Panc1 (cell line): ENCODE measurements at regions not wholly inside any gene's neighbourhood (a gene's known extent, or its start where the extent isn't known, plus 50 kb on each side); places are given as distances from the start of the nearest gene placed in this dataset.

Experiments used
- POLR2AphosphoS5 ChIP-seq: IDR thresholded peaks from 2 replicates; pipeline ENCODE4 v1.6.1; 2012; ENCODE audit warnings: mild to moderate bottlenecking, low read depth, low read length, moderate library complexity
- SIN3A ChIP-seq: IDR thresholded peaks from 2 replicates; pipeline ENCODE4 v1.6.1; 2012; ENCODE audit warnings: low read depth, mild to moderate bottlenecking, low read length, moderate library complexity, borderline replicate concordance; ENCODE audit not compliant: insufficient read depth
- TCF7L2 ChIP-seq: IDR thresholded peaks from 2 replicates; pipeline ENCODE4 v1.6.1; 2011; ENCODE audit warnings: mild to moderate bottlenecking, low read depth, low read length, inconsistent platforms
- TF ChIP-seq, protein P1 (sequence below): fragments of 450-650 bp; IDR thresholded peaks from 2 replicates; pipeline ENCODE4 v1.5.1; 2017; ENCODE audit warnings: mild to moderate bottlenecking
- TF ChIP-seq, protein P2 (sequence below), 2 experiments: IDR thresholded peaks; 2 replicates each; pipeline ENCODE4 v1.6.1; 2011 to 2012; ENCODE audit warnings: low read depth in 2 of 2, control low read depth in 1 of 2, low read length in 1 of 2, mild to moderate bottlenecking in 1 of 2, moderate library complexity in 1 of 2; ENCODE audit not compliant: insufficient read depth in 1 of 2

DNA sequence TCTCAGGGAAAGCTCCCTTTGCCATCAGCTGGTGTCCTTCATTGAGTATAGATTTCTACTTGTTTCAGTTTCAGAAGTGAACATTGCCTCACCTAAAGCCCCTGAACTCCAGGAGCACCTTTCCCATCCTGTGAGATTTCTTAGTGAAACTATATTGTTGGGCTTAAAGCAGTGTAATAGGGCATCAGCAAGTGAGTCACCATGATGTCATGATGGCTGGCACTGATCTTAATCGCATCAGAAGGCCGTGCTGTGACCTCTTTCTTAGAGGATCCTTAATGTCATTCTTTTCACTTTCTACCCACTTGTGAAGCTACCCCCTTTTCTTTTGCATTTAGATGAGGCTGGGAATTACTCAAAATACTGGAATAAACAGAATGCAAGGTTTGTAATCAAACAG lies 401.3 kb downstream of the MTRR start:
- TF ChIP-seq, protein P1, sequence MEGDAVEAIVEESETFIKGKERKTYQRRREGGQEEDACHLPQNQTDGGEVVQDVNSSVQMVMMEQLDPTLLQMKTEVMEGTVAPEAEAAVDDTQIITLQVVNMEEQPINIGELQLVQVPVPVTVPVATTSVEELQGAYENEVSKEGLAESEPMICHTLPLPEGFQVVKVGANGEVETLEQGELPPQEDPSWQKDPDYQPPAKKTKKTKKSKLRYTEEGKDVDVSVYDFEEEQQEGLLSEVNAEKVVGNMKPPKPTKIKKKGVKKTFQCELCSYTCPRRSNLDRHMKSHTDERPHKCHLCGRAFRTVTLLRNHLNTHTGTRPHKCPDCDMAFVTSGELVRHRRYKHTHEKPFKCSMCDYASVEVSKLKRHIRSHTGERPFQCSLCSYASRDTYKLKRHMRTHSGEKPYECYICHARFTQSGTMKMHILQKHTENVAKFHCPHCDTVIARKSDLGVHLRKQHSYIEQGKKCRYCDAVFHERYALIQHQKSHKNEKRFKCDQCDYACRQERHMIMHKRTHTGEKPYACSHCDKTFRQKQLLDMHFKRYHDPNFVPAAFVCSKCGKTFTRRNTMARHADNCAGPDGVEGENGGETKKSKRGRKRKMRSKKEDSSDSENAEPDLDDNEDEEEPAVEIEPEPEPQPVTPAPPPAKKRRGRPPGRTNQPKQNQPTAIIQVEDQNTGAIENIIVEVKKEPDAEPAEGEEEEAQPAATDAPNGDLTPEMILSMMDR = no peak
- TF ChIP-seq, protein P2, sequence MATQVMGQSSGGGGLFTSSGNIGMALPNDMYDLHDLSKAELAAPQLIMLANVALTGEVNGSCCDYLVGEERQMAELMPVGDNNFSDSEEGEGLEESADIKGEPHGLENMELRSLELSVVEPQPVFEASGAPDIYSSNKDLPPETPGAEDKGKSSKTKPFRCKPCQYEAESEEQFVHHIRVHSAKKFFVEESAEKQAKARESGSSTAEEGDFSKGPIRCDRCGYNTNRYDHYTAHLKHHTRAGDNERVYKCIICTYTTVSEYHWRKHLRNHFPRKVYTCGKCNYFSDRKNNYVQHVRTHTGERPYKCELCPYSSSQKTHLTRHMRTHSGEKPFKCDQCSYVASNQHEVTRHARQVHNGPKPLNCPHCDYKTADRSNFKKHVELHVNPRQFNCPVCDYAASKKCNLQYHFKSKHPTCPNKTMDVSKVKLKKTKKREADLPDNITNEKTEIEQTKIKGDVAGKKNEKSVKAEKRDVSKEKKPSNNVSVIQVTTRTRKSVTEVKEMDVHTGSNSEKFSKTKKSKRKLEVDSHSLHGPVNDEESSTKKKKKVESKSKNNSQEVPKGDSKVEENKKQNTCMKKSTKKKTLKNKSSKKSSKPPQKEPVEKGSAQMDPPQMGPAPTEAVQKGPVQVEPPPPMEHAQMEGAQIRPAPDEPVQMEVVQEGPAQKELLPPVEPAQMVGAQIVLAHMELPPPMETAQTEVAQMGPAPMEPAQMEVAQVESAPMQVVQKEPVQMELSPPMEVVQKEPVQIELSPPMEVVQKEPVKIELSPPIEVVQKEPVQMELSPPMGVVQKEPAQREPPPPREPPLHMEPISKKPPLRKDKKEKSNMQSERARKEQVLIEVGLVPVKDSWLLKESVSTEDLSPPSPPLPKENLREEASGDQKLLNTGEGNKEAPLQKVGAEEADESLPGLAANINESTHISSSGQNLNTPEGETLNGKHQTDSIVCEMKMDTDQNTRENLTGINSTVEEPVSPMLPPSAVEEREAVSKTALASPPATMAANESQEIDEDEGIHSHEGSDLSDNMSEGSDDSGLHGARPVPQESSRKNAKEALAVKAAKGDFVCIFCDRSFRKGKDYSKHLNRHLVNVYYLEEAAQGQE (IDR thresholded peaks at IDR 0.05; ENCODE audit: insufficient read depth in 1 of 2, low read depth in 2 of 2, low read length in 1 of 2) = no peak
- TF ChIP-seq POLR2AphosphoS5 = no peak
- no peak for TF ChIP-seq SIN3A
- no peak for TF ChIP-seq TCF7L2
